ENCODE measurements at regions not wholly inside any gene's neighbourhood (a gene's known extent, or its start where the extent isn't known, plus 50 kb on each side); places are given as distances from the start of the nearest gene placed in this dataset.

DNA sequence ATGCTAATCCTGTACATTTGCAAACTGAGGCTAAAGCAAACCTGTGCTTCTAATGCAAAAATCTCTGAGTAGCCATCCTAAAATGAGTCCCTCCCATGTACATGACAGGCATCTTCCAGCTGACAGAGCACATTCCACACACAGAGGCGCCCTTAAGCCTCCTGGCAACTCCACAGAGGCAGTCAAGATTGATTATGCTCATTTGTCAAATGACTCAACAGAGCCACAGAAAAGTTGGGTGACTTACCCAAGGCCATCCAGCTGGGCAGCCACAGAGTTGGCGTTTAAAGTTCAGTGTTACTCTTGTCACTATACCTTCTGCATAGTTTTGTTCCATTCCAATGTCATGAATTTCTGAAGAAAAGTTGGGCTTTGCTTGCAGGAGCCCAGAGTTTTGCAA, 394.6 kb upstream of the FGF13 start:
- TF ChIP-seq EZH2 (IDR thresholded peaks at IDR 0.05; ENCODE audit: insufficient read depth, poor library complexity, severe bottlenecking) (no peak), EZH2phosphoT487 (IDR thresholded peaks at IDR 0.05; ENCODE audit: insufficient read depth, low read depth) (no peak)
- Histone ChIP-seq H4K20me1 (ENCODE audit: insufficient read depth) (no peaks in the 10 kb centered on the region), H3K9me3 (ENCODE audit: low read depth) (no peaks in the 10 kb centered on the region), H3K4me3 (no peak overlapping the region), H3F3A (ENCODE audit: insufficient read depth) (peaks cover 21% of the 10 kb centered on the region), H3K4me1 (ENCODE audit: insufficient read depth) (peaks cover 20% of the 10 kb centered on the region), H3K36me3 (ENCODE audit: low read depth) (no peaks in the 10 kb centered on the region), H2AFZ (no peak overlapping the region), H3K79me2 (ENCODE audit: insufficient read depth) (no peaks in the 10 kb centered on the region), H3K27me3 (replicated peaks; ENCODE audit: insufficient read depth) (no peaks in the 10 kb centered on the region), H3K9ac (no peak overlapping the region), H3K27ac (peak overlapping the region; percentile 38), H3K4me2 (ENCODE audit: unreplicated experiment) (peak overlapping the region; percentile 39), H3K9me2 (ENCODE audit: insufficient read depth) (no peaks in the 10 kb centered on the region)
- peak; percentile 78 for DNase-seq
- 0% methylated on average over 2 of the region's 2 CpGs for WGBS, 2 experiments (ENCODE audit: low coverage in 1 of 2, low lambda C conversion rate in 2 of 2, missing lambda C conversion rate in 2 of 2)
- in situ Hi-C loops (cut with MboI): no loop called here

DNA sequence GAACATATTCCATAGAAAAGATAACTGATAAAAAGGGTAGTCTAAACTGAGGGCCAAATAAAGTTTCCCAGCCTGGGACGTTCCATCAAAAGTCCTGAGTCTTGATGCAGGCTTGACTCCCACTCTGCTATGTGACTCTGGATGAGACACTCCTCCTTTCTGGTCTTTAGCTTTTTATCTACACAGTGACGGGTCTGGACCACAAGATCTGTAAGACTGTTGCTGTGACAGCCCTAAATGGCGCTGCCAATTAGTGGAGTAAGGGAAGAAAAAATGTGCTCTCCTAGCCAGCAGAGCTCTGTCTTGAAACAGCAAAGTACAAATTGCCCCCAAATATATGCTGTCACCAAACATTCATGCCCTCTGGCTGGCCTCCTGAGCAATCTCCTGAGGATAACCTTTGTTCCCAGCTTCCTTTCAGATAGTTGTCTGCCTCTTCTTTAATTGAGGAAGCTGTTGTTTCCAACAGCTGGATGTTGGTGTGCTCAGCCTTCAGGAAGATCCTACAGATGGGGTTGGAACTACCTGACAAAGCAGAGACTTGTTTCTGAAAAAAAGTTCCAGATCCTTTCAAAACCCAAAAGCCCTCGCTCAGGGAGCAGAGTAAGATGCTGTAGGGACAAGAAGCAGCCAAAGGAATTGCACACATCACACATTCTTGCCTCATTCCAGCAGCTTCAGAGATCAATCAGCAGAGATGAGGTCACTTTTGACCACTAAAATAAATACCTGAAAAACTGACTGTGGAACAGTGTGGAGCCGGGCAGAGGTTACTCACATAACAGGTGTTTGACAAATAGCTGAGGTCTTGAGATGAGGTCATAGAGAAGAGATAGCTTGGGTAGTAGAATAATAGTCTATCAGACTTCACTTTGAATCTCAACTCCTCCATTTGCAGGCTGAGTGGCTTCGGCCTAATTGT, 383.4 kb upstream of the FGF13 start:
- Histone ChIP-seq H3F3A (ENCODE audit: insufficient read depth) (no peaks in the 10 kb centered on the region), H3K27ac (no peak overlapping the region), H3K9me2 (ENCODE audit: insufficient read depth) (no peaks in the 10 kb centered on the region), H3K4me3 (no peak overlapping the region), H3K36me3 (ENCODE audit: low read depth) (no peaks in the 10 kb centered on the region), H4K20me1 (ENCODE audit: insufficient read depth) (no peaks in the 10 kb centered on the region), H2AFZ (no peak overlapping the region), H3K4me1 (ENCODE audit: insufficient read depth) (peaks cover 9% of the 10 kb centered on the region; the same call in 1 of the 2 replicates), H3K9ac (no peak overlapping the region), H3K9me3 (ENCODE audit: low read depth) (no peaks in the 10 kb centered on the region), H3K27me3 (replicated peaks; ENCODE audit: insufficient read depth) (no peaks in the 10 kb centered on the region), H3K4me2 (ENCODE audit: unreplicated experiment) (no peak overlapping the region), H3K79me2 (ENCODE audit: insufficient read depth) (no peaks in the 10 kb centered on the region)
- no peak for TF ChIP-seq EZH2phosphoT487 (IDR thresholded peaks at IDR 0.05; ENCODE audit: insufficient read depth, low read depth)
- no peak for TF ChIP-seq EZH2 (IDR thresholded peaks at IDR 0.05; ENCODE audit: insufficient read depth, poor library complexity, severe bottlenecking)
- peak; percentile 36 for DNase-seq
- WGBS, 2 experiments (ENCODE audit: low coverage in 1 of 2, low lambda C conversion rate in 2 of 2, missing lambda C conversion rate in 2 of 2): 60 to 70% methylated on average over 5 to 6 of the region's 6 CpGs
- in situ Hi-C loops (cut with MboI): no loop called here

DNA sequence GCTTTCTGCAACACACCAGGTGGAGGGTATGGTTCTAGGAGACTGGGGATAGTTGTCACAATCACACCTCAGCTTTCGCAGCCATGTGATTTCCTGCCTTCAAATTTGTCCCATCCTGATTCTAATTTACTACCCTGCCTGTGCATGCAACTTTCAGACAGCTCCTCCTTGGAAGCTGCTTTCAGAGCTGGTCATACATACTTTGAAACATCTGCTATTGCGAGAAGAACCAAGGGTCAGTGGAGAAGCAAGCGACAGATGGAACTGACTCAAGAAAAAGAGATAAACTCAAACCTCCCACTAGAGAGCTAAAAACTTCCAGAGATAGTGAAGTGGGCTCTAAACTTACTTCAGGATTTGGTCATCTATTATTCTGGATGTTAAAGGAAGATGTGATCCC, 381.7 kb upstream of the FGF13 start:
- Histone ChIP-seq H3K4me1 (ENCODE audit: insufficient read depth) (peaks cover 9% of the 10 kb centered on the region; the same call in 1 of the 2 replicates), H4K20me1 (ENCODE audit: insufficient read depth) (no peaks in the 10 kb centered on the region), H3K9me3 (ENCODE audit: low read depth) (no peaks in the 10 kb centered on the region), H3K79me2 (ENCODE audit: insufficient read depth) (no peaks in the 10 kb centered on the region), H3K4me2 (ENCODE audit: unreplicated experiment) (no peak overlapping the region), H3K9ac (no peak overlapping the region), H3K27ac (no peak overlapping the region), H2AFZ (no peak overlapping the region), H3K4me3 (no peak overlapping the region), H3K9me2 (ENCODE audit: insufficient read depth) (no peaks in the 10 kb centered on the region), H3F3A (ENCODE audit: insufficient read depth) (no peaks in the 10 kb centered on the region), H3K27me3 (replicated peaks; ENCODE audit: insufficient read depth) (no peaks in the 10 kb centered on the region), H3K36me3 (ENCODE audit: low read depth) (no peaks in the 10 kb centered on the region)
- in situ Hi-C loops (cut with MboI): no loop called here
- no peak for TF ChIP-seq EZH2 (IDR thresholded peaks at IDR 0.05; ENCODE audit: insufficient read depth, poor library complexity, severe bottlenecking)
- TF ChIP-seq EZH2phosphoT487 (IDR thresholded peaks at IDR 0.05; ENCODE audit: insufficient read depth, low read depth): no peak
- WGBS, 2 experiments (ENCODE audit: low coverage in 1 of 2, low lambda C conversion rate in 2 of 2, missing lambda C conversion rate in 2 of 2): 85 to 92% methylated on average over 2 to 3 of the region's 3 CpGs
- DNase-seq: peak; percentile 20

DNA sequence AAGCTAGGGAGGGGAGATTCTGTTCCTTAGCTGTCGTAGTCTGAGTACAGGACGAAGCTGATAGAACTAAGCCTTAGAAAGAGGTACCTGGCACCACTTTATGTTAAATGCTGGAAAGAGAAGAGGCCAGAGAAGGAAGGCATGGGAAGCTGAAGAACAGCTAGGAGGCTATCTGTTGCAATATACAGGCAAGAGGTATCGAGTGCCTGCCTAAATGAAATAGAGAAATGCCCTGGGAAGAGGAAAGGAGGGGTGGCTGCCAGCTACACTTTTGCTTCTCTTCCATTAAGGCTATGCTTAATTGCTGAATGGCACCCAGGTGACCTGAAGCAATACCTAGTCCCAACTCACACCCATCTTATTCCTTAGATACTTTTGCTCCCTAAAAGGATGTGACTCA, 380.4 kb upstream of the FGF13 start:
- H3K9me3 ChIP-seq (ENCODE audit: low read depth): no peaks in the 10 kb centered on the region
- H3F3A ChIP-seq (ENCODE audit: insufficient read depth): no peaks in the 10 kb centered on the region
- no peak overlapping the region for H3K9ac ChIP-seq
- peak; percentile 21 for DNase-seq
- H3K79me2 ChIP-seq (ENCODE audit: insufficient read depth): no peaks in the 10 kb centered on the region
- in situ Hi-C loops (cut with MboI): no loop called here
- no peaks in the 10 kb centered on the region for H3K9me2 ChIP-seq (ENCODE audit: insufficient read depth)
- no peak overlapping the region for H2AFZ ChIP-seq
- TF ChIP-seq EZH2phosphoT487 (IDR thresholded peaks at IDR 0.05; ENCODE audit: insufficient read depth, low read depth): no peak
- H3K4me2 ChIP-seq (ENCODE audit: unreplicated experiment): no peak overlapping the region
- H3K27ac ChIP-seq: no peak overlapping the region
- H4K20me1 ChIP-seq (ENCODE audit: insufficient read depth): no peaks in the 10 kb centered on the region
- no peak overlapping the region for H3K4me3 ChIP-seq
- 95 to 96% methylated on average over 3 of the region's 3 CpGs for WGBS, 2 experiments (ENCODE audit: low coverage in 1 of 2, low lambda C conversion rate in 2 of 2, missing lambda C conversion rate in 2 of 2)
- H3K36me3 ChIP-seq (ENCODE audit: low read depth): no peaks in the 10 kb centered on the region
- H3K4me1 ChIP-seq (ENCODE audit: insufficient read depth): peaks cover 9% of the 10 kb centered on the region; the same call in 1 of the 2 replicates
- no peaks in the 10 kb centered on the region for H3K27me3 ChIP-seq (replicated peaks; ENCODE audit: insufficient read depth)
